Activated naive CD4-positive, alpha-beta T cell treated with anti-CD3 and anti-CD28 coated beads, Interleukin-2, amount 10 ng/mL, durations not matched to agents 7 days and 5 days (primary cell): ENCODE measurements at regions not wholly inside any gene's neighbourhood (a gene's known extent, or its start where the extent isn't known, plus 50 kb on each side); places are given as distances from the start of the nearest gene placed in this dataset.

ENCODE experiments used
- CTCF ChIA-PET: fragments of 350-600 bp; sonication (Branson Sonifier 250); formaldehyde crosslinking; loops from one replicate; lab custom pipeline; 2021; ENCODE audit warnings: antibody characterized with exemption; lab: Charles Lee
- DNase-seq: peaks from one replicate; pipeline ENCODE4 v3.0.0-alpha.2; 2020
- H3K27ac Mint-ChIP-seq: one replicate; pipeline ENCODE4 v1.8.0; 2021; ENCODE audit warnings: mild to moderate bottlenecking, moderate library complexity, mixed read lengths
- H3K27me3 Mint-ChIP-seq: one replicate; pipeline ENCODE4 v1.8.0; 2021; ENCODE audit warnings: mild to moderate bottlenecking, mixed read lengths
- H3K36me3 Mint-ChIP-seq: one replicate; pipeline ENCODE4 v1.8.0; 2021; ENCODE audit warnings: mixed read lengths
- H3K4me1 Mint-ChIP-seq: one replicate; pipeline ENCODE4 v1.8.0; 2021; ENCODE audit warnings: mixed read lengths
- H3K4me3 Mint-ChIP-seq: one replicate; pipeline ENCODE4 v1.8.0; 2021; ENCODE audit warnings: mild to moderate bottlenecking, moderate library complexity, mixed read lengths
- H3K9me3 Mint-ChIP-seq: one replicate; pipeline ENCODE4 v1.8.0; 2021; ENCODE audit warnings: mixed read lengths

DNA sequence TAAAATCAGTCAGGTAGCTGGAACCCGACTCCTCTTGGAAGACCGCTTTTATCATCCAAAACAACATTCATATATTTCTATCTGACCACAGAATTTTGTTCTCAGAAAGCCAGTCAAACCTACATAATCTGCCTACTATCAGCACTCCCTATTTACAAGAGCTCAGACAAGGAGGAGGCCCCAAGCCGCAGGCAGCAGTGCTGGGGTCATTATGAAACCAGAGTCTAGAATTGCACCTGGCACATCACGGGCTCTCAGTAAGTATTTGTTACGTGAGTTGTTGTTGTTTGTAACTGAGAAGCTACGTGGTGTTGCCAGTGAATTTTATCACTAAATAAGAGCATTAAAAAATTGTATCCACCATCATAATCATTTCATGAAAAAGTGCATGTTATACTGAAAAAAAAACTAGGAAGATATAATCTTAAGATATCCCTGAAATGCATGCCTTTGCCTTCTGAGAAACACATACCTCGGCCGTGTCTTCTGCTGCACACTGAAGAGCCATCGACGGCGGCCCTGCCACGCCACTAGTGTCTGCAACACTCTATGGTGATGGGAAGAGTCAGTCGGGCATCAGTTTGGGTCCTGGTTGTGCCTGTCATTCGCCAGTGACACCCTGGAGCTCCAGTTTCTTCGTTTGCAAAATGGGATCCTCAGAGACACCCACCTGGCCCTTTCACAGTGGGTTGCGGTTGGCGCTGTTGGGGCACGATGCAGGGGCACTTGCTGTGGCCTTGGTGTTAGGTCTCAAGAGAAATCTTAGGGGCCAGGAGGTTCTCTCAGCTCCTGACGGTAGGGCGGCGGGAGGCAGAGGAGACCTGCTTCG, 505.9 kb downstream of the EIPR1 start:
- Mint-ChIP-seq H3K27ac (no peak overlapping the region), H3K4me3 (no peak overlapping the region), H3K36me3 (no peaks in the 10 kb centered on the region), H3K4me1 (no peaks in the 10 kb centered on the region), H3K27me3 (no peaks in the 10 kb centered on the region), H3K9me3 (no peaks in the 10 kb centered on the region)
- CTCF ChIA-PET, result no interaction called here
- DNase-seq, result no peak

DNA sequence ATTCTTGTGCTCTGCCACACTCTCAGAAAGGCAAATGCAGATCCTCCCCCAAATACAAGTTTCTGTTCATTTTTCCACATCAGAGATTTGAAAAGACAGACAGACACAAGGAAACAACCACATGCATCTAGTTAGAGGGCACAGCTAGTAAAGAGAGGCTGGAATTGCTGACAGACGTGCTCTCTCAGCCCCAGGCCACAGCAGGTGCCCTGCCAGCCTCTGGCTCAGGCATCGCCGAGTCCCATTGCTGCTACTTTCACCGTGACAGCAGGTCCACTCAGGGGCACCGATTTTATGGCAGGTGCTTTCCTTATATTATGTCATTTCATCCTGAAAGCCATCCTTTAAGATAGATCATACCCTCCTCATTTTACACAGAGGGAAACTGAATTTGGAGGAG, 507.5 kb downstream of the EIPR1 start:
- Mint-ChIP-seq H3K27me3 (no peaks in the 10 kb centered on the region), H3K36me3 (no peaks in the 10 kb centered on the region), H3K27ac (no peak overlapping the region), H3K4me3 (no peak overlapping the region), H3K4me1 (no peaks in the 10 kb centered on the region), H3K9me3 (no peaks in the 10 kb centered on the region)
- CTCF ChIA-PET, result no interaction called here
- DNase-seq, result no peak

DNA sequence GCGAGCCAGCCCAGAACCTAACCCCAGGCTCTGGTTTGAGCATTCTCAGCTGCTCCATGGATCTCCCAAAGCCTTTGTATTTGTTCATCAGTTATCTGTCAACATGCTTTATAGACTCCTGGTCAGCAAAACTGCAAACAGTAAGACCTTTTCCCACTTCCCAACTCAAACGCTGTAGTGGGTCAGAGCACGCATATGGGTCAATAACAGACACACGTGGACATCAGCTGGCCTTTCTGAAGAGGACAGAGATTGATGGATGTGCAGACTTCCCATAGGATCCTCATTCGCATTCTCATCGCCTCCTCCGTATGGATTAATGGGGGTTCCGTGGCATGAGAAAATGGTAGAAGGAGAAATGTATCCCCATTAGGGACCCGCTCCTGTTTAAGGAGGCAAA, 508.1 kb downstream of the EIPR1 start:
- no peaks in the 10 kb centered on the region for H3K27me3 Mint-ChIP-seq
- H3K4me3 Mint-ChIP-seq, result no peak overlapping the region
- no peaks in the 10 kb centered on the region for H3K9me3 Mint-ChIP-seq
- CTCF ChIA-PET, result no interaction called here
- no peak overlapping the region for H3K27ac Mint-ChIP-seq
- H3K4me1 Mint-ChIP-seq, result no peaks in the 10 kb centered on the region
- H3K36me3 Mint-ChIP-seq, result no peaks in the 10 kb centered on the region
- no peak for DNase-seq

DNA sequence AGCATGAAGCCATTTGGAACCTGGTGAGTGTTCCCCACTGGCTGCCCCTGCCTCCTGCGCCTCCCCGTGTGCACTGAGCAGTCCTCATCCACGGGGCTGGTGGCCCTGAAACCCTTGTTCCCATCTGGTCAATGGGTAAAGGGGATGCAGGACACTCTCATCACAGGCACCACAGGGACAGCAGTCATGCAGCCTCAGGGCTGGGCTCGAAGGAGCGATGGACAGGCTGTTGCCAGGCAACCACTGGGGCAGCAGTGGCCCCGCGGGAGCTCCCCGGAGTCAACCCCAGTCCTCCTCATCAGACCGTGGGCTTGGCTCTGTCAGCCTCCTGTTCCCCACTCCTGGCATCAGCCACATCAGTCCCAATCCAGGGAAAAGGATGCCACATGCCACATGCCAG, 509.5 kb downstream of the EIPR1 start:
- no peak overlapping the region for H3K27ac Mint-ChIP-seq
- H3K36me3 Mint-ChIP-seq, result no peaks in the 10 kb centered on the region
- no peaks in the 10 kb centered on the region for H3K4me1 Mint-ChIP-seq
- H3K9me3 Mint-ChIP-seq, result no peaks in the 10 kb centered on the region
- no peak overlapping the region for H3K4me3 Mint-ChIP-seq
- CTCF ChIA-PET, result no interaction called here
- DNase-seq, result no peak
- no peaks in the 10 kb centered on the region for H3K27me3 Mint-ChIP-seq

DNA sequence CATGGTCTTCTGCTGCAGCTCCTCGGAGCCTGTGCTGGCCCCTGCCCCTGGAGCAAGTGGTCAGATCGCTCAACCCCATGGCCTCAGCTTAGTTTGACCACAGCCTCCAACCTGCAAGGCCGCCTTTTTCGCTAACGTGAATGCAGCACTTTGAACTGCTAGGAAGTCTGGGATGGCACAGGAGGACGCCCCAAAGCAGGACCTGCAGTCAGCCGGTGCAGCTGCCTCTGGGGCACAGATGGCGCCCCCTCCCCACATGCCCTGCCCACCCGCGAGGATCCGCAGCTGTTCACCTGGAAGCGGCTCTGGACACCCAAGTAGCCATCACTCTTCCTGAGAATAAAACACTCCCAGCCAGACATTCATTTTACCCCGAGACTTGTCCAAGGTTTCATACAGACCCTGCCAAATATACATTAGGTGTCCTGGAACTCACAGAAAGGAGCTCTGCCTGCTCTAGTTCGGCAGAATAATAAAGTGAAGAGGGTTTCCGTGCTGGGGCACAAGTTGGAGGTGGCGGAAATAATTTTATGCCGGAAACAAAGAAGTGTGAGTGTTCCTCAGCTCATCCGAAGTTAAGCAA, 510.1 kb downstream of the EIPR1 start:
- Mint-ChIP-seq H3K9me3 (no peaks in the 10 kb centered on the region), H3K27ac (no peak overlapping the region), H3K4me3 (no peak overlapping the region), H3K27me3 (no peaks in the 10 kb centered on the region), H3K4me1 (no peaks in the 10 kb centered on the region), H3K36me3 (no peaks in the 10 kb centered on the region)
- CTCF ChIA-PET, result no interaction called here
- DNase-seq, result no peak

DNA sequence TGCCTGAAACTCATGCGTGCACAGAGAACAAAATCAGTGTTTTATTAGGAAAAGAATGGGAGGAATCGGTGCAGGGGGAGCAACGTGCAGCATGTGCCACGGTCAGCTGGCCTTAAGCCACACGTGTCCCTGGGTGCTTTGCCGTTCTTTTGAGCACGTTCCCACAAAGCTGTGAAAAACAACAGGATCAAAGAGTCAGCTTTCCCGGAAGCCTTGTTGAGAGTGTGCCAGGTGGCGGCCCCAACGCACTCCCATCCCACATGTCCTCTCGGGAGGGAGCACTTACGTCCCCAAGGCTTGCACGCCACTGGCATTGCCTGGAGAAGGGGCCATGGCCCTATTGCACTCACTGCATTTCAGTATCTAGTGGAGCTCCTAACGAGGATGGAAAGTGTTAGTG, 511.2 kb downstream of the EIPR1 start:
- CTCF ChIA-PET, result no interaction called here
- H3K4me1 Mint-ChIP-seq, result no peaks in the 10 kb centered on the region
- H3K27ac Mint-ChIP-seq, result no peak overlapping the region
- H3K9me3 Mint-ChIP-seq, result no peaks in the 10 kb centered on the region
- H3K36me3 Mint-ChIP-seq, result no peaks in the 10 kb centered on the region
- H3K4me3 Mint-ChIP-seq, result no peak overlapping the region
- DNase-seq, result no peak
- H3K27me3 Mint-ChIP-seq, result no peaks in the 10 kb centered on the region

DNA sequence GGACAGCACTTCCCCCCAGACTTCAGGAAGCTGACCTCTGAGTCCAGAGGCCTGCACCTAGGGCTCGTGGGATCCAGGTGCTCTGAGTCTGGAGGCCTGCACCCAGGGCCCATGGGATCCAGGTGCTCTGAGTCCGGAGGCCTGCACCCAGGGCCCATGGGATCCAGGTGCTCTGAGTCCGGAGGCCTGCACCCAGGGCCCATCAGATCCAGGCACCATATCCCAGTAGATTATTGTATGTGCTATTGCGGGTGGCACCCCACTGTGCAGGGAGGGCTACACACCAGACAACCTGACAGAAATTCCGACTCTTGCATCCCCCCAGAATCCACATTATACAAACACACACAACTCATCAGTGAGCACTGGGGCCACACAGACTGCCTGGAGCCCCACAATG, 515.2 kb downstream of the EIPR1 start:
- H3K4me1 Mint-ChIP-seq, result no peaks in the 10 kb centered on the region
- no peaks in the 10 kb centered on the region for H3K27me3 Mint-ChIP-seq
- H3K4me3 Mint-ChIP-seq, result no peak overlapping the region
- no peak for DNase-seq
- no peaks in the 10 kb centered on the region for H3K36me3 Mint-ChIP-seq
- CTCF ChIA-PET, result no interaction called here
- H3K27ac Mint-ChIP-seq, result no peak overlapping the region
- no peaks in the 10 kb centered on the region for H3K9me3 Mint-ChIP-seq

DNA sequence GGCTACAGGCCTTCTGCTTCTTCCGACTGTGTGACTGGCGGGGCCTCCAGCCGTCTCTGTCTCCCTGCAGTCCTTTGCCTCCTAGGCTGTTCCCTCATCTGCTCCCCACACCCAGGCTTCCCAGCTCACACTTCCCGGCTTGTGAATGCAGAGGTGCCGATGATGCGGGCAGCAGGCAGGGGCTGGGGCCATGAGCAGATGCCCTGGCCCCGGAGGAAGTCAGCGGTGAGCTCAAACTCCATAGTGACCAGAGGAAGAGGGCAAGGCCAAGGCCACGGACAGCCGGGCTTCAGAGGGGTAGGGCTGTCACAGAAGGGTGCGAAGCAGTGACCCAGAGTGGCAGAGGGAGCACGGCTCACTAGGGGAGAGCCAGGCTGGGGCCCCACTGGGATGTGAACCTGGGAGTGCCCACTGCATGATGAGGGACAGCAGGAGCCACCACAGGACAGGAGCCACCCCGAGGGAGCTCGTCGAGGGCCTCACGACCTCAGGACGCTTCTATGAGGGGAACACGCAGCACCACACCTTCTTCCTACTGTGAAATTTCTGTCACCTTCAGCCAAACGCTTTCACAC, 515.9 kb downstream of the EIPR1 start:
- H3K36me3 Mint-ChIP-seq, result no peaks in the 10 kb centered on the region
- H3K4me1 Mint-ChIP-seq, result no peaks in the 10 kb centered on the region
- DNase-seq, result no peak
- no peak overlapping the region for H3K4me3 Mint-ChIP-seq
- no peaks in the 10 kb centered on the region for H3K27me3 Mint-ChIP-seq
- H3K9me3 Mint-ChIP-seq, result no peaks in the 10 kb centered on the region
- H3K27ac Mint-ChIP-seq, result no peak overlapping the region
- CTCF ChIA-PET, result no interaction called here

DNA sequence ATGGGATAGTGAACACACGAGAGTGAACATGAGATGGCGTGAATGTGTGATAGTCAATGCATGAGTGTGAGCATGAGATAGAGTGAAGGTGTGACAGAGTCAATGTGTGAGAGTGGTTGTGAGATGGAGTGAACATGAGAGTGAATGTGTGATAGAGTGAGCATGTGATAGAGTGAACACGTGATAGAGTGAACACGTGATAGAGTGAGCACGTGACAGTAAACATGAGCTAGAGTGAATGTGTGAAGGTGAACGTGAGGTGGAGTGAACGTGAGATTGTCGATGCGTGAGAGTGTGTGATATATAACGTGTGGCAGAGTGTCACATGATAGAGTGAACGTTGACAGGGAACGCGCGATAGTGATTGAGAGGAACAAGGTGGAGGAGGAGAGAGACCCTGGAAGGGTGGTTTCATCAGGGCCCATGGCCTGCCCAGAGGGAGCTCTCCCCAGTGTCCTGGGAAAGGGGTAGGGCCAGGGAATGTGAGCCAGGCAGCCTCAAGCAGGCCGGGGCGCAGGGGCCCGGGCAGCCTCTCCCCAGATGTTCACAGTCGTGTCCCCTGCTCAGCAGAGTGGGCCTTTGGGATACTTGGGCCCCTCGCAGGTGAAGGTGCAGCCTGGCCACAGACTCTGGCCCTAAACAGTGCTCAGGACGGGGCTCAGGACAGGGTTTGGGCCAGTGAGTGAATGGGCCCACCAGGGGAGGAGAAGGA, 516.9 kb downstream of the EIPR1 start:
- no peak overlapping the region for H3K27ac Mint-ChIP-seq
- H3K9me3 Mint-ChIP-seq, result no peaks in the 10 kb centered on the region
- no peaks in the 10 kb centered on the region for H3K36me3 Mint-ChIP-seq
- H3K4me3 Mint-ChIP-seq, result no peak overlapping the region
- H3K4me1 Mint-ChIP-seq, result no peaks in the 10 kb centered on the region
- CTCF ChIA-PET, result no interaction called here
- H3K27me3 Mint-ChIP-seq, result no peaks in the 10 kb centered on the region
- DNase-seq, result no peak

DNA sequence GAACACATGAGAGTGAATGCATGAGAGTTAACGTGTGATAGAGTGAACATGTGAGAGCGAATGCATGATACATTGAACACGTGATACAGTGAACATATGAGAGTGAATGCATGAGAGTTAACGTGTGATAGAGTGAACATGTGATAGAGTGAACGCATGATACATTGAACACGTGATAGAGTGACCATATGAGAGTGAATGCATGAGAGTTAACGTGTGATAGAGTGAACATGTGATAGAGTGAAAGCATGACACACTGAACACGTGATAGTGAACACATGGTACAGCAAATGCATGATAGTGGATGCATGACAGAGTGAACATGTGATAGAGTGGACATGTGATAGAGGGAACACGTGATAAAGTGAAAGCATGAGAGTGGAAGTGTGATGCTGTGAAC, 517.9 kb downstream of the EIPR1 start:
- no peak overlapping the region for H3K4me3 Mint-ChIP-seq
- no peak overlapping the region for H3K27ac Mint-ChIP-seq
- no peaks in the 10 kb centered on the region for H3K9me3 Mint-ChIP-seq
- H3K27me3 Mint-ChIP-seq, result no peaks in the 10 kb centered on the region
- DNase-seq, result no peak
- no peaks in the 10 kb centered on the region for H3K4me1 Mint-ChIP-seq
- H3K36me3 Mint-ChIP-seq, result no peaks in the 10 kb centered on the region
- CTCF ChIA-PET, result no interaction called here

DNA sequence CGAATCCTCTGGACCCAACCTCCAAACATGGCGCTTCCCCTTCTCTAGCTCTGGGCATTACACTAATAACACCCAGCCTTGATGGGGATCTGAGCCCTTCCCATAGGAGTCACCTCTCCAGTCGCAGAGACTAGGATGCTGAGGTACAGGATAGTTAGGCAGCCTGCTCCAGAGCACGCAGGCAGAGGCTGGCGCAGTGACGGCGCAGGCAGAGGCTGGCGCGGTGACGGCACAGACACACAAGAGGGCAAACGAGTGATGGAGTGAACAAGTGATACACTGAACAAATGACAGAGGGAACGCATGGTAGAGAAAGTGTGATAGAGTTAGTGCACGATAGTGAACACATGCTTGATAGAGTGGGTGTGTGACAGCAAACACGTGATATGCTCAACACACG, 518.5 kb downstream of the EIPR1 start:
- no peaks in the 10 kb centered on the region for H3K4me1 Mint-ChIP-seq
- no peak overlapping the region for H3K4me3 Mint-ChIP-seq
- H3K36me3 Mint-ChIP-seq, result no peaks in the 10 kb centered on the region
- H3K27me3 Mint-ChIP-seq, result no peaks in the 10 kb centered on the region
- H3K9me3 Mint-ChIP-seq, result no peaks in the 10 kb centered on the region
- no peak overlapping the region for H3K27ac Mint-ChIP-seq
- CTCF ChIA-PET, result no interaction called here
- no peak for DNase-seq

DNA sequence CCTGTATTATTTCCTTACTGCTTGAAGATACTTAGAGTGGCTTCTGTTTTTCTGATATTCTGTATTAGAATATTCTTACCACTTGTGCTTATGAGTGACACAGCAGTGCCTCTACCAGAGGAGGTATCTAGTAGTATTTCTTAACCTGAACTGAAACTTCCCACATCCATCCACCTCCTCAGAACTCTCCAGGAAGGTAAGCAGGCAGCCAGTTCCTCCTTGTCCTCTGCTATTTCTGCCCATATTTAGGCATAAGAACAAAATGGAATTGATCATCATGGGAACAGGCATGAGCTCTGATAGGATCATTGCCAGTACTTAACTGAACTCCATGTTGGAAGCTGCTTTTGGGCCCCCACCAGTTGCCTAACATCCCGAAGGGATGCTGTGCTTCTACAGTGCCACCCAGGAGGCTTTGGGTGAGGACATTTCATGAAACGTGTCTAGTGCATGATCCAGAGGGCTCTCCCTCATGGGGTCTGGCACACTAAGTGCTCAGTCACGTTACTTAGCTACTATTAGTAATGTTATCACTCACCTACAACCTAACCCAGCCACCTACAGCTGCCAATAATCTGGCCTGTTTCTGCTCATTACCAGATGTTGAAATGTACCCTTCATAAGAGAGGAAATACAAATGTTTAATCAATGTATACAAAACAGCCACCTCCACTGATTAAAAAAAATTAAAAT, 520.7 kb downstream of the EIPR1 start:
- no peaks in the 10 kb centered on the region for H3K9me3 Mint-ChIP-seq
- H3K4me3 Mint-ChIP-seq, result no peak overlapping the region
- CTCF ChIA-PET, result no interaction called here
- no peaks in the 10 kb centered on the region for H3K36me3 Mint-ChIP-seq
- H3K27me3 Mint-ChIP-seq, result no peaks in the 10 kb centered on the region
- H3K4me1 Mint-ChIP-seq, result no peaks in the 10 kb centered on the region
- no peak overlapping the region for H3K27ac Mint-ChIP-seq
- DNase-seq, result no peak

DNA sequence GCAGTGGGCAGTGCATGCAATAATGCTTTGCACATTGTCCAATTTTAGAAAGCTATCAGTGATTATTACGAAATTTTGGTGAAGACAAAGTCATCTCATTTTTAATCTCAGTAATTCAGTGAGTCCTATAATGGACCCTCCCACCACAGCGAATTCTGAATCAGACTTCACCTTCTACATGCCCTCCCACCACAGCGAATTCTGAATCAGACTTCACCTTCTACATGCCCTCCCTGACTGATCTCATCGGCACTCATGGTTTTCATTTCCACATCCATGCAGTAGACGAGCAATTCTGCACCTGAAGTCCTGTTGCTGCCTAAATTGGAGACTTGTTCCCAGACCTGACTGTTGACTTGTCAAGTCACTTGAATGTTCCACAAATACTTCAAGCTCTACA, 522.3 kb downstream of the EIPR1 start:
- Mint-ChIP-seq H3K36me3 (no peaks in the 10 kb centered on the region), H3K27me3 (no peaks in the 10 kb centered on the region), H3K4me3 (no peak overlapping the region), H3K4me1 (no peaks in the 10 kb centered on the region), H3K27ac (no peak overlapping the region), H3K9me3 (no peaks in the 10 kb centered on the region)
- DNase-seq, result no peak
- CTCF ChIA-PET, result no interaction called here

DNA sequence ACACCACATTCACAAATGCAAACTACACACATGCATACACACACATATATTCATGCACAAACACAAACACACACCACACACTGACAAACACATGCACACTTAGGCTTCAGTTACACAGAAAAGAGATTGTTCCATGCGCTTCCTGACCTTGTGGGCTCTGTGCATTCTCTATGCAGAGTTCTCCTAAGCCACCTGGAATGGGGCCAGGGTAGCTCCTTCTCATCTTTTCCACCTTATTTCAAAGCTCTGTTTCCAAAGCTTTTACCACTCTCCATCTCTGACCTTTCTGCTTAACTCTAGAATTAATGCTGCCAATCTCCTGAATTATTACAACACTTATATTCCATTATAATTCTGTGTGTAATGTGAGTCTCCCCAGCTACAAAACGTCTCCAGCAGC, 522.3 kb upstream of the MYT1L start:
- no peaks in the 10 kb centered on the region for H3K4me1 Mint-ChIP-seq

More for the DNA sequence above, 522.3 kb upstream of the MYT1L start:
- no peaks in the 10 kb centered on the region for H3K36me3 Mint-ChIP-seq
- no peaks in the 10 kb centered on the region for H3K9me3 Mint-ChIP-seq
- no peak for DNase-seq
- CTCF ChIA-PET, result no interaction called here
- no peak overlapping the region for H3K27ac Mint-ChIP-seq
- H3K4me3 Mint-ChIP-seq, result no peak overlapping the region
- H3K27me3 Mint-ChIP-seq, result no peaks in the 10 kb centered on the region
